ENCODE measurements at regions not wholly inside any gene's neighbourhood (a gene's known extent, or its start where the extent isn't known, plus 50 kb on each side); places are given as distances from the start of the nearest gene placed in this dataset.

DNA sequence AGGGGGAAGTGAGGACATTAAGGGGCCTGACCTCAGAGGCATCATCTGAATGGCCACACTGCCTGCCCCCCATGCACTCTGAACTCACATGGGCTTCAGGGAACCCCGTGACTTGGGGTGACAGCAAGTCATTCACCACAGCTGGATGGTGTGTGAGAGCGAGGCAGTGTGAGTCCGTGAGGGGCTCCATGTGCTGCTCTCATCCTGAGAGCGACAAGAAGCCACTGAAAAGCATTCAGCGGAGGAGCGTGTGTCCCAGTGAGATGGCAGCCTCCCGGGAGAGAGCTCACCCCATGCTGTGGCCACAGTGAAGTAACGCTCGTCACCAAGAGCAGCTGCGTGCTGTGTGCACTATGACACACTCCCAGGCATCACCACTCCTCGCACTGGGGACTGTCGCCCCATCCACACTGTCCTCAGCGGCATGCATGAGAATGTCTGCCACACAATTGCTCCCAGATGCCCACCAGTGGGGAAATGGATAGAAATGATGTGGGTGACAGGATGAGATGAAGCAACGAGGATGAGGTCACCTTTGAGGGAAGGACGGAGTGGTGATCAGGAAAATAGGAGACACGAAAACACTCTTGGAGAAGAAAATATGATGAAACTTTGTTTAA lies 213.0 kb upstream of the RAB6C start:
- no peak for DNase-seq (ENCODE audit: low read depth)

DNA sequence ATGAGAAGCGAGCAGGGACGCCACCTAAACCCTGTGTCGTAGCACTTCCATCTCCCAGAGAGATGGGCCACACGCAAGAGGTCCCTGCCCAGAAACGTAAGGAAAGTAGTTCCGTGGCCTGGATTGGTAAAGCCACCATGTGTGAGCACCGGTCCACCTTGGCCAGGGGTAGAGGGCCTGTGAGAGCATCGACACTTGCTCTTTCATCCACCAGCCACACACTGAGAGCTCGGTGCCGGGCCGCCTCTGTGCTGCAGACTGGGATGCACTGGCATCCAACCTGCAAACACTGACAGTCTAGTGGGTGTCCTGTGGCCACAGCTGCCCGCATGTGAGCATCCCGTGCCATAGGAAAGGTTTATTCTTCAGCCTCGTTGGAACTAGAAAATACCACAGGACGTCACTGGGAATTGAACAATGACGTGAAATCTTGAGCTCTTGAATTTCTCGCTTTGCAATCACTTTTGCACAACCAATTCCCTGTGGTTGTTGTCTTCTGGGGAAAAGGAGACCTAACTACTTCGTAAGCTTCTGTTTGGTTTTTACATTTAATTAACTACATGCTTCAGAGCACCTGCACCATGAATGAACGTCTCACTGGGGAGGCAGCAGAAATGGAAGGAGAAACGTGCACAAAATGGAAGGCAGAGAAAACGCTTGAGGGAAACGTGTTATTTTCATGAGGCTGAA lies 212.0 kb upstream of the RAB6C start:
- no peak for DNase-seq (ENCODE audit: low read depth)

DNA sequence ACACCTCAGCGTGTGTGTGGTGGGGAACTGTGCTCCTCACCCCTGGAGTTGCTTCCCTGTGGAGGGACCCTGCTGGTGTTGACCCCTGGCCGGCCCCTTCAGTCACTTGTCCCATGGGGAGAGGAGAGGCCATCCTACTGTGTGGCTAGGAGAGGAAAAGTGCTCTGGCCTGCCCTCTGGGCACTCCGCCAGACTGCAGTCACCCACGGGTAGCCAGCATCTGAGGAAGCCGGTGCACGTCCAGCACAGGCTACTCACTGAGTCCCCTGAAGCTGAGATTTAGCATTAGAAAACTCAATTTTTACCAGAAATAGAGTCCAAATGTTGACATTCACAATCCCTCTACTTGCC lies 211.5 kb upstream of the RAB6C start:
- DNase-seq (ENCODE audit: low read depth) = no peak

DNA sequence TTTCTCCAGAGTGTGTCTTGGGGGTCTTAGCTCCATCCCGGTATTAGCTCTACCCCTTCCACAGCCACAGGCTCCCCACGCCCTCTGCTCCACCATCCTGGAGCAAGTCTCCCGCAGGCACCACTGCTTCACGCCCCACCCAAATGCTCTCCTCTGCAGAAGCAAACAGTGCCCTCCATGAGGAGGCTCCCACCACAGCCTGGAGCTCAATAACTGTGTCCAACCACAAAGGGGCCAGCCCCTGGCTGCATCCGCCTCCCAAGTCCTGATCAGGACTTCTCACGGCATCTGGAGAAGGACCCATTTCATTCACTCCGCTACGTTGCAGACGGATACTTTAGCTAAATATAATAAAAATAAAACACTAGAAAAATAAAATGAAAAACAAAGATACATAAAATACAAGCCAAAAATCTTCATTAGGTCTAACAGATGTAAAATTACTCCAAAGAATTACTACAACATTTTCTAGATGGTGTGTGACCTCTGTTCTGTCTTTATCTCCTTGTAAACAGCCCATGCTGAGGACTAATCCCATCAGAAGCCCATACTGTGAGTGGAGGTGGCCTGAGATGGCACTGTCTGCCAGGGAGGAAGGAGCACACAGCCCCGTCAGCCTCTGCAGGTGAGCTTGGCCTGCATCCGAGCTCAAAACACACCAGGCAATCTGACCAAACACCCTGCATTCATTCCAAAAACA lies 210.8 kb upstream of the RAB6C start:
- no peak for DNase-seq (ENCODE audit: low read depth)

DNA sequence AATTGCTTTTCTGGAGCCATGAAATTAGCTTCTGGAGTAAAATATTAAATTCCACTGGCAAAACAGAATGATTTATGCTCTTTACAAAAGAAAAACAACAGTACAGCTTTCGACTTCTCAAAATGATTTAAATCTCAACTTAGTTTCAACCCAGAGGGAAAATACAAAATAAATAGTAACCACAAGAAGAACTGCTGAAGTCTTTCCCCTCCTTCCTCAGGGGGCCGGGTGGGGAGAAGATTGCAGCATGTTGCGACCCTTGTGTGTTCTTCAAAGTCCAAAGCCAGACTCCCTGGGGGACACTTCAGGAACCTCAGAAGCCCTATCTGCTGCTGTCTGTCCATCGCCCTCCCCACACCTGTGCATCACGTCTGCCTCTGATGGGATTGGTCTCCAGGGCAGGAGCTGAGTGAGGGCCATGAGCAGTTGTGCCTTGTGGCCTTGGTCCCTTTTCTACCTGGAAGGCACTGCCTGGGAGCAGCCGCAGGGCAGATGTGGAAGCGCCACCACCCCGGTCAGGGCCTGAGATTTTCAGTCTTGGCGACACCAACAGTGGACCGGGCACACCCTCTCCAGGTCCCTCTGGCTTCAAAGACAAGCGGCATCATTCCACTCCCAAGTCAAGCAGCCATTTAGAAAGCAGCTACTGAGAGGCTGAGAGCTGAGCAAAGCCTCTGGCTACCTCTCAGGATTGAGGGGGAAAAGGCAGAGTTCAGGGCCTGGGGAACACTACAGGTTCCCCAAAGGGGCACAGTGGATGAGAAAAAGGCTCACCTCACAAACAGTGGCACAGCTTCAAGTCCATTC lies 210.1 kb upstream of the RAB6C start:
- no peak for DNase-seq (ENCODE audit: low read depth)

DNA sequence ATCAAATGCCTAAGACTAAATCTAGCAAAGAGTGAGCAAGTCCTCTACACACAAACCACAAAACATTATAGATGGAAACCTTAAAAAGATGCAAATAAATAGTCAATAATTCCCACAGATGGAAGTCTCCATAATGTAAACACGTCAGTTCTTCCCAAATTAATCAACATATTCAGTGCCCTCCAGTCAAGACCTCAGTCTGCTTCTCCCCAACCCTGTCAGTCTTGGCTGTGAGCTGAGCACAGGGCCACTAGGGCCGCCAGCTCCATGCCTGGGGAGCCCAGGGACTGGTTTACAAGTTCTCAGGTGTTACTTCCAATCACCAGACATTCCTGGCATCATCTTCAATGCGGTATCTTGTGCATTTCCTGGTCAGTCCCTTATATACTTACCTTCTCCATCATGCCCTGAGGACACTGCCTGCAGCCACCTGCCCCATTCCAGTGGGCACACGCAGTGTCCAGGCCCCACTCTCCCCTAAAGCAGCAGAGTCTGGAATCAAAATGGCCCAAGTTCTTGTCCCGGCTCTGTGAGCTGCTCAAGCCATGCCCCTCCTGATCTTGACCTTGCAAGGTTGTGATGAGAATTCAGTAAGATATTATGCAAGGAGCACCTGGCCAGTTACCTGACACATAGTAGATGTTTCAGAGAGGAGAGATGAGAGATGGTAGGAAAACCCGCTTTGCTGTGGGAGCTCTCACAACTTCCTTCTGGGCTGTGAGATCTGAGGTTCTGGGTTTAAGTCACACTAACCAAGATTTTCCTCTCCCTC lies 207.9 kb upstream of the RAB6C start:
- no peak for DNase-seq (ENCODE audit: low read depth)

DNA sequence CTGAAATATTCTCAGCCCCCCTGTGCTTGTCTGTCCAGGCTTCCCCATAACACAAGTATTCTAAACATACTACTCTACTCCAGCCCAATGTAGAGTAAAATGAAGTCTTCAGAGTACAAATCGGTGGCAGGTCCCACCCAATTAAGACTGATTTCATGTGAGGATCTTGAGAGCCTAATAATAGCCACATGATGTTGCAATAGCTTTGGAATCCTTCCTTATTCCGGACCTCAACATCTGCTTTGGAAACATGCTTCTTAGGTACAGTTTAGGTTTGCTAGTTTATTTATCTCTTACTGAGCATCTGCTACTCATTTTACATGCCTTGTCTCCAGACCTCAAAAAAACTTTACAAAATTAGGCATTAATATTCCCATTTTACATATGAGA lies 207.3 kb upstream of the RAB6C start:
- no peak for DNase-seq (ENCODE audit: low read depth)

DNA sequence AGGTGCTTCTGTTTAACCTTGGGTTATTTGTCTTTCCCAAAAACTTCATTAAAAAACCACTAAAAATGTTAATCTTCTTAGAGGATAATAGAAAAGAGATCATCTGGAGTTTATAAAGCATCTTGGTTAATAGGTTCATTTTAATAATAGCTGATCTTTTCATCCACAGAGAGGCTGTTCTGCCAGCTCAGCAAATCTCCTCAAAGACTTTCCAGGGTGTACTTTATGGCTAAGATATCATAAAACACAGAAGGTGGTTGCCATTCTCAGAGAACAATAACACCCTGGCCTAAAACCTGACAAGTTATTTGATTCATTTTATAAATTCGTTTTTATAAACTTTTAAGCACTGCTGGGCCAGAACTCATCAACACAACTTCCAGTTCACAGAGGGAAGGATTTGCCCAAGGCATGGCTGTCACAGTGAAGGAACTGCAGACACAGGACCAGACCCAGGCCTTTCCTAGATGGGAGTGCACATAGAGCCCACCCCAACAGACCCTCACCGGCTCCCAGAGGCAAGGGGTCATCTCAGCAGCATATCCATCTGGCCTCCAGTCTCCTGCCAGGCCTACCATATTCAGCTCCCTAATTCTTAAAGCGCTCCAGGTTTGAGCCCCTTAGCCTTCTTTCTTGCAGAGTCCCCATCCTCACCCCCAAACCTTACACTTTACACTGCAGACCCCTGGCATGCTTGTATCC lies 203.4 kb upstream of the RAB6C start:
- no peak for DNase-seq (ENCODE audit: low read depth)

DNA sequence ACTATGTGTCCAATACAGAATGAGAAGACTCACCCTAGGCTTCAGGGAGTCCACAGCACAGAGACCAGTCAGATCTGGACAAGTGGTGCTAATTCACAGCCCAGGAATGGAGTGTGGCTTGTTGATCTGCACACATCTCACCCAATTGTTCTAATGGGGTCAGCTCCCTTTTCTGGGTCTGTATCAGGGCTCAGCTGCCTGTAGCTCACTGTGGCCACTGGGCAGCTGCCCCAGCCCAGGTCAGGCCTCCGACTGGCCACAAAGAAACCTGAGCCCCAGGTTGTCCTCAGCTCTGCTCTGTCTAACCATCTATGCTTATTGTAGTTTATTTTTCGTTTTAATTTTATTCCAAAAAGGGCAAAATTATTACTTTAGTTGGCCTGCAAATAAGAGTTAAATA lies 202.3 kb upstream of the RAB6C start:
- no peak for DNase-seq (ENCODE audit: low read depth)

DNA sequence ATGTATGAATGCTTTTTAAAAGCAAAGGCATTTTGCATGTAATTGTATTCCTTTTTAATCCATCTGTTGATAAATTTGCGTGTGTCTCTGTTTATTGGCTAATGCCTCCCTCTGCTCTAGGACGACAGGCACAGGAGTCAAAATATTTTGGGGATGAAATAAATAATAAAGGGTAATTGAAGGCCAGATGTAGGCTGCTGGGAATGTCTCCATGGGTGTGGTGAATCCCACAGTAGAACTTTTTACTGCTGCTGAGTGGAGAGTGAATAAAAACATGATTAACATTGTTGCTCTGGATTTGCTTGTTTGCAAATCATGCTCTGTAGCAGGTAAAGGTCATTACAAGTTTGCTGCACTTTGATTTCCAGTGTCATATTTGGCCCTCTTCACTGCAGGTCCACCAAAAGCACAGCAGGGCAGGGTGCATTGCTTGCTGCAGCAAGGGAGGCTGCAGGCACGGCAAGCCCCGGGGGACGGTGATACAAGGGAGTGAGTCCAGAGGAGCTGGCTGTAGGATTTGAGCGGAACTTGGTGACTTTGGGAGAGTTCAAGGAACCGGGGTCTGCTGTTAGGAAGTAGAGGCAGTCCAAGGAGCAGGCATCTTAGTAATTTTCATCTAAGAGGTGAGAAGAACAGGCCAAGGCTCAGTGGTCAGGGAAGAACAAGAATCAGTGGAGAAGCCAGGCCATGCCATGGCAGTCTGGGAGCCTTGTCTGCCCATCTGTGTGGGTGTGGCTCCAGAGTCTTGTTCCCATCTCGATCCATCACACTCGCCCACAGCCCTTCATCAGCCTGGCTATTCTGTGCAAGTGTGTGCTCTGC lies 201.5 kb upstream of the RAB6C start:
- DNase-seq (ENCODE audit: low read depth) = no peak

DNA sequence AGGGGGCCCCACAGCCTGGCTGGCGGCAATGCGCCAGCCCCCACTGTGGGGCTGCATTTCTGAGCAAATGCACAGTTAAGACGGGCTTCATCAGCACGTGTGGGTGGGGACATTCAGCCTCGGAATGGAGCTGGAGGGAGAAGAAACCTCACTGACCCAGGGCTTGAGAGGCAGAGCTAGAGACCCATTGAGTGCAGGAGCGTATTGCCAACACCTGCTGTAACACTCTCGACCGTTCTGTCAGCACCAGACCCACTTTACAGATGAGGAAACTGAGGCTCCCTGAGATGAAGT lies 200.9 kb upstream of the RAB6C start:
- no peak for DNase-seq (ENCODE audit: low read depth)

DNA sequence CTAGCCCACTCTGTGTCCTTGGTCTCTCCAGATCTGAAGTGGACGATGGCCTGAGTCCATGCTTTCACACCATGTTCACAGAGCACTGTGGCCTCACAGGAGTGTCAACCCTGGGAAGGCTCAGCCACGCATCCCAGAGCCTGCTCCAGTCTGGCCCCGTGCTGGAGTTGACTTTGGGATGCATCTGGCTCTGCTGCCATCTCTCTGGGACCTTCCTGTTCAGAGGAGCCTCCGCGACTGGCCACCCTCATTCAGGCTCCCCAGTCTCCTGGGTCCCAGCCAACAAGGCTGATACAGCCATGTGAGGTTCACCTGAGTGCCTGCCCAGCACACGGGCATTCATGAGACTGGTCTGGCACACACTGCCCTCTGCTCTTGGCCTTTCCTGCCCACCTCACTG lies 199.7 kb upstream of the RAB6C start:
- no peak for DNase-seq (ENCODE audit: low read depth)

DNA sequence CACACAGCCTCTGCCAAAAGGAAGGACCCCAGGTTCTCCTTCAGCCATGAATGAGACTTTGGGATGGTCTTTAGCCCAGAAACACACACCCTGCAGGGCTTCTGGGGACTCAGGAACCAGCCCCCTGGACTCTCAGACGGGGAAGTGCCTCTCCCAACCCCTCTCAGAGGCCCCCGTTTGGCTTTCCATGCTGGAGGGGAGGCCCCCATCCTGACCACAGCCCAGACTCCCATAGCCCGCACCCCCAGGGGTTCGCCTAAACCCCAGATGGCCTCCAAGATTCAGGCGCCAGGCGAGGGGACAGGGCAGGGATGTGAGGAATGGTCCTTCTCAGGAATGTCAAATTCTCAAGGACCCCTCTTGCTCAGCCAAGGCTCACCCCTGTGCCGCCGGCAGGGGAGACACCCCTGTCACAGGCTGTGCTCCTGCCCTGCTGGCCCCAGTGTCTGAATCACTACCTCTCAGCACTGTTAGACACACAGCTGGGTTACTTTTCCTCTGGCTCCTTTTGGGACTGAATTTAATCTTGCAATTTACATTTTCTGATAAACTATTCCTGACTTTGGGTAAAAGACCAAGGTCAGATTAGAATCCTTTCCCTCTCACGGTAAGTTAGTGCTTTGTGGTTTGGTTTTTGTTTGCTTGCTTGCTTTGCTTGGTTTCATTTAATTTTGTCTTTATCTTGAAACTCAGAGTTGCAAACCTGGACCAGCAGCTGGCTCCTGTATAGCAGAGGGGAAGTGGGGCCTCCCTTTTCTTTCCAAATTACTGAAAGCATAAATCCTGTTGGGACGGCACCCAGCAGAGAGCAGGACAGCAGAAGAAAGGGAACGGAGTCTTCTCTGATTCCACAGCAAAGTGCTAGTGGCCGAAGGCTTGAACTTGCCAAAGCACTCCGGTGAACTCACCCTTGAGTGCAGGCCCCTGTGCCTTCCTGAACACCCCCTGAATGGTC lies 198.9 kb upstream of the RAB6C start:
- no peak for DNase-seq (ENCODE audit: low read depth)

DNA sequence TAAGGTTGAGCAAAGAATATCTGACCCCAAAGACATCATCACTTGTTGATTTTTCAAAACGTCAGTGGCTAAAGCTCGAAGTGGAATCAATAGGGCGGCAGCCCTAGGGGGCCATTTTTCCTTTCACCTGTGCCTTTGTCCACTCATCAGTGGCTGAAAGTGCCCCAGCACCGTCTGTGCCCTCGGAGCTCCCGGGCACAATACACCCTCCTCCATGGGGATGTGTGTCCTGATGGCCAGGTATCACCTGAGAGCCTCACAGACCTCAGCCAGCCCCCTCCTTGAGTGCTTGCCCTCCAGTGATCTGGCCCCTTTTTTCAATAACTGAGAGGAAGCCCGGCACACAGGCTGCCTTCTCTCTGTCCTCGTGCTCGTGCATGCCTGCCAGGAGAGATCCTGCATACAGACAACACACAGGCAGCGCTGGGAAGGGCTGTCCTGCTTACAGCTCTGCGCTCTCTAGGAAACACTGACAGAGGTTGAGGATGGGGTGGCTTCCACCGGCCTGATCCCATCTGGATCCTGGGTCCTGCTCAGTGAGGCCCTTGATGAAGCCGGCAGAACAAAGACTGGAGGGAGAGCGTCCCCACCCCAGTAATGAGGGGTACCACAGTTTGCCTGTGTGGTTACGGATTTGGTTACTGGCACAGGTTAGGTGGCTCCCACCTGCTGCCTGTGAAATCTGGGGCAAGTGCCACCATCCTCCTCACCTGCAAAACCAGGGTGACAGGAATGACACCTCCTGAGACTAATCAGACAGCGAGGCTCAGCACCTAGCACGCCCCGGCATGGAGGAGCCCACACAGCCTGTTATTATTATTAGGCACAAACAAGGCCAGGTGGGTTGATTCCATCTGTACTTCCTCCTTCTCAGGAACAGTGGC lies 197.5 kb upstream of the RAB6C start:
- no peak for DNase-seq (ENCODE audit: low read depth)

DNA sequence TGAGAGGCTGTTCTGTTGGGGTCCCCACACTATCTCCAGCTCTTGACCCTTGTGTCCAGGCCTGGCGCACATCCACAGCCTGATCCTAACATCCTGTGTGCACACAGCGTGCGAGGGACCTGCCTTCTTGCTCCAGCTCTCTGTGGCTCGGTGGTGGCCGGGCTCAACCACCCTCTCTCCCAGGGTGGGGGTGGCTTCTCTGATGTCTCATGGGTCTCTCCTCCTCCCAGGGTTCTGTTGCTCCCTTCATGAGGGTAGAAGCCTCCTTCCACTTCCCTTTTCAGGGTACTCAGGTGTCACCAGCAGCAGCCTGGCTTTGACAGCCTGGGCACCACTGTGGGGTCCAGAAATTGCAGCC lies 196.9 kb upstream of the RAB6C start:
- no peak for DNase-seq (ENCODE audit: low read depth)

DNA sequence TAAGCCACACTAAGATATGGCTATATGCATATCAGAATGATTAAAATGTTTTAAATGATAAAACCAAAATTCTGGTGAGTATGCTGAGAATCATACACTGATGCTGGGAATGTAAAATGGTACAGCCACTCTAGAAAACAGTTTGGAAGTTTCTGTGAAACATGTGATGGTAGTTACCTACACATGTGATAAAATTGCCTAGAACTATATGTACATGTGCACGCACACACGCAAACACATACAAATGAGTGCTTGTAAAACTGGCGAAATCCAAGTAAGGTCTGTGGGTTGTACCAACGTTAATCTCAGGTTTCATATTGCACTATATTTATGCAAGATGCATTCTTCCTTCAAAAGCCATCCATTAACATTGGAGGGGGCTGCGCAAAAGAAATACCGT lies 195.0 kb upstream of the RAB6C start:
- no peak for DNase-seq (ENCODE audit: low read depth)

DNA sequence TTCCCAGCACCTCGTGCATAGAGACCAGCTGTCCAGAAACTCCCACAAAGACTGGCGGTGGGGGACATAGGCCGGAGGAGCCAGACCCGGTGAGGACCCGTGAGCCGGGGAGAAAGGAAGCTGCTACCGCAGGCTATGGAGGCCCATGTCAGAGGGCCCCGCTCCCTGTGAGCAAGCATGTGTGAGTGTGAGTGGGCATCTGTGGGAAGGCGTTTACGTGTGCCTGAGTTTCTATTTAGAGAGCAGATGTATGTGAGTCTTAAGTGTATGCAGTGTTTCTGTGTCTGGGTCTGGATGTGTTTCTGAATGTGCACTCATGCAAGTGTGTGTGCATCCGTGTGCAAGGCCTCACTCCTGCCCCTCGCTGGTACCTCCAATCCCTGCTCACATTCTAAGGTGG lies 187.8 kb upstream of the RAB6C start:
- DNase-seq (ENCODE audit: low read depth) = no peak

DNA sequence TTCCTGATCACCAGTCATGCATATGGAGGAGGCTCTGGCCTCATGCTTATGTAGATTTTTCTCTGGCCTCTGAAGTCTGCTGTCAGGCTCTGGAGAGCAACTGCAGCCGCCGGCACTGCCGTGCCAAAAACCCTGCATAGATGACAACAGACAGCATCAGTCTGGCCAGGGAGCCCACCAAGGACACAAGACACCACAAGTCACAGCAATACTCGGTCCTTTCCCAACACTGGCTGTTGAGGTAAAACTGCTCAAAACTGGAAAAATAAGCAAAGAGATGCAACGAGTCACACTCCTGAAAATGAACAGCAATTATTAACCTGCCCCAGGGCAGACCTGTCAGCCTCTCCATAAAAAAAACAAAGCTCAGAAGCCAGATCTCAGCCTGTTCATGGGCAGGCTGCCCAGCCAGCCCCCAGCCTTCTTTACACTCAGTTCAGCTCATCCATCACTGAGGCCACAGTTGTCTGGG lies 186.0 kb upstream of the RAB6C start:
- DNase-seq (ENCODE audit: low read depth) = no peak
